ENCODE measurements at regions not wholly inside any gene's neighbourhood (a gene's known extent, or its start where the extent isn't known, plus 50 kb on each side); places are given as distances from the start of the nearest gene placed in this dataset.

DNA sequence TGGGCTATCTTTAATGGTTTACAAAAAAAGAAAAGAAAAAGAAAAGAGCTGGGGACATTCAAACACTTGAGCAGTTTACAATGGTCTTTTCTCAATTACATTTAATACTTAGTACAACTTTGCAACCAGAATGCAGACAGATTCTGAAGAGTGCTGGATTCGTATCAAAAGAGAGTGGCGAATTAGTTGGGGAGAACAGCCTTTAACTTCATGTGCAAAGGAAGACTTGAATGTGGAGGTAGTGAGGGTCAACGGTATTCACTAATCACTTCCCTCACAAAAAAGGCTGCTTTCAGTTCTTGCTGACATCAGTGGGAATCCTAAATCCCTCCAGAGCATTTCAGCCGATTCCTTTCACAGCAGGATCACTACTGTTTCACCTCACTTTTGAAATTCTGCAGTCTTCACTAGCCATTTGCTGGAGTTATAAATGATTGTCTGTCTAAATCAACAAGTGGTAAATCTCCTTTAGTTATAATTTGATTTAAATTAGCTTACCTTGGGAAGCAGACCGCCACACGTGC is 323.0 kb upstream of the SEMA6D start:
- TF ChIP-seq, protein P1, sequence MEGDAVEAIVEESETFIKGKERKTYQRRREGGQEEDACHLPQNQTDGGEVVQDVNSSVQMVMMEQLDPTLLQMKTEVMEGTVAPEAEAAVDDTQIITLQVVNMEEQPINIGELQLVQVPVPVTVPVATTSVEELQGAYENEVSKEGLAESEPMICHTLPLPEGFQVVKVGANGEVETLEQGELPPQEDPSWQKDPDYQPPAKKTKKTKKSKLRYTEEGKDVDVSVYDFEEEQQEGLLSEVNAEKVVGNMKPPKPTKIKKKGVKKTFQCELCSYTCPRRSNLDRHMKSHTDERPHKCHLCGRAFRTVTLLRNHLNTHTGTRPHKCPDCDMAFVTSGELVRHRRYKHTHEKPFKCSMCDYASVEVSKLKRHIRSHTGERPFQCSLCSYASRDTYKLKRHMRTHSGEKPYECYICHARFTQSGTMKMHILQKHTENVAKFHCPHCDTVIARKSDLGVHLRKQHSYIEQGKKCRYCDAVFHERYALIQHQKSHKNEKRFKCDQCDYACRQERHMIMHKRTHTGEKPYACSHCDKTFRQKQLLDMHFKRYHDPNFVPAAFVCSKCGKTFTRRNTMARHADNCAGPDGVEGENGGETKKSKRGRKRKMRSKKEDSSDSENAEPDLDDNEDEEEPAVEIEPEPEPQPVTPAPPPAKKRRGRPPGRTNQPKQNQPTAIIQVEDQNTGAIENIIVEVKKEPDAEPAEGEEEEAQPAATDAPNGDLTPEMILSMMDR (IDR thresholded peaks at IDR 0.05; ENCODE audit: low read depth, low read length, poor library complexity, severe bottlenecking), result no peak
- no peak for TF ChIP-seq EZH2phosphoT487 (IDR thresholded peaks at IDR 0.05; ENCODE audit: borderline replicate concordance, low read length)
